GM18951 (cell line): ENCODE measurements at regions not wholly inside any gene's neighbourhood (a gene's known extent, or its start where the extent isn't known, plus 50 kb on each side); places are given as distances from the start of the nearest gene placed in this dataset.
"Not testable (repeated sequence)": the region's sequence is repeated elsewhere in the genome, so short reads cannot be mapped to it uniquely, and the experiment has no call there.

Source experiments
- POLR2A ChIP-seq: IDR thresholded peaks from 4 replicates; pipeline ENCODE4 v1.6.1; 2011; ENCODE audit warnings: mild to moderate bottlenecking; ENCODE audit not compliant: insufficient read length, insufficient read depth; ENCODE audit errors: extremely low read depth
- in situ Hi-C: fragments of 300-500 bp; cut with MboI; formaldehyde crosslinking; loops from one replicate; pipeline ENCODE4 v1.12.0; 2022; ENCODE audit warnings: low sequenced_read_pairs, mixed read lengths, inconsistent platforms; ENCODE audit not compliant: unreplicated experiment

- in situ Hi-C loops = no loop called here
- TF ChIP-seq POLR2A = no peak
Observed at GRCh38 chr2:194495046-194495445, 1162.0 kb upstream of the SLC39A10 start.

- in situ Hi-C loops = no loop called here
- no peak for TF ChIP-seq POLR2A
Observed at GRCh38 chr2:194494401-194494800, 1162.6 kb upstream of the SLC39A10 start.

GRCh38 chr2:194491409-194492115 is 1165.5 kb upstream of the SLC39A10 start:
- in situ Hi-C loops = no loop called here
- TF ChIP-seq POLR2A = no peak

GRCh38 chr2:194486326-194486725 is 1170.7 kb upstream of the SLC39A10 start:
- no peak for TF ChIP-seq POLR2A
- in situ Hi-C loops = no loop called here

GRCh38 chr2:194483041-194483440 is 1174.0 kb upstream of the SLC39A10 start:
- no peak for TF ChIP-seq POLR2A
- in situ Hi-C loops = no loop called here

GRCh38 chr2:194465641-194466040 is 1191.4 kb upstream of the SLC39A10 start:
- no peak for TF ChIP-seq POLR2A
- in situ Hi-C loops = no loop called here

- in situ Hi-C loops = no loop called here
- TF ChIP-seq POLR2A = no peak
Observed at GRCh38 chr2:194464964-194465638, 1191.9 kb upstream of the SLC39A10 start.

GRCh38 chr2:194462883-194463282 is 1194.1 kb upstream of the SLC39A10 start:
- in situ Hi-C loops = not testable (repeated sequence)

GRCh38 chr2:194455358-194455757 is 1201.7 kb upstream of the SLC39A10 start:
- in situ Hi-C loops = no loop called here

GRCh38 chr2:194452504-194452903 is 1204.5 kb upstream of the SLC39A10 start:
- in situ Hi-C loops = no loop called here
- no peak for TF ChIP-seq POLR2A

More at GRCh38 chr2:194455358-194455757, 1201.7 kb upstream of the SLC39A10 start:
- TF ChIP-seq POLR2A = no peak

GRCh38 chr2:194445226-194445625 is 1211.8 kb upstream of the SLC39A10 start:
- TF ChIP-seq POLR2A = no peak
- in situ Hi-C loops = no loop called here

- TF ChIP-seq POLR2A = no peak
- in situ Hi-C loops = no loop called here
Observed at GRCh38 chr2:194443926-194444325, 1213.1 kb upstream of the SLC39A10 start.

GRCh38 chr2:194424683-194425209 is 1232.3 kb upstream of the SLC39A10 start:
- no peak for TF ChIP-seq POLR2A
- in situ Hi-C loops = no loop called here

- in situ Hi-C loops = no loop called here
- no peak for TF ChIP-seq POLR2A
Observed at GRCh38 chr2:194411221-194411620, 1245.8 kb upstream of the SLC39A10 start.
